ENCODE measurements at regions not wholly inside any gene's neighbourhood (a gene's known extent, or its start where the extent isn't known, plus 50 kb on each side); places are given as distances from the start of the nearest gene placed in this dataset.
A peak's percentile ranks its signal among the peaks of the same experiment; 100 is the strongest.

- Histone ChIP-seq H3K4me1 (ENCODE audit: insufficient read depth, low read length) (no peaks in the 10 kb centered on the region), H3K27ac (ENCODE audit: low read depth, low read length) (no peak overlapping the region), H3K4me3 (ENCODE audit: low read length) (no peak overlapping the region), H3K9me3 (ENCODE audit: low read length) (no peaks in the 10 kb centered on the region), H3K36me3 (ENCODE audit: insufficient read depth, low read length) (no peaks in the 10 kb centered on the region), H3K27me3 (ENCODE audit: insufficient read depth, low read length, poor library complexity, severe bottlenecking) (no peaks in the 10 kb centered on the region)
- ChIA-PET POLR2A (no interaction called here), CTCF (no interaction called here)
- Mint-ChIP-seq H3K4me3 (no peak overlapping the region), H3K27ac (no peak overlapping the region), H3K9me3 (no peaks in the 10 kb centered on the region), H3K36me3 (no peaks in the 10 kb centered on the region), H3K4me1 (no peaks in the 10 kb centered on the region), H3K27me3 (peaks cover 0 to 5% of the 10 kb centered on the region in 2 donors)
- DNase-seq, result no peak
Observed at GRCh38 chr2:240217431-240218301, 77.2 kb upstream of the OTOS start.

- no peaks in the 10 kb centered on the region for H3K27me3 ChIP-seq (ENCODE audit: insufficient read depth, low read length, poor library complexity, severe bottlenecking)
- Mint-ChIP-seq H3K4me1 (no peaks in the 10 kb centered on the region), H3K27me3 (peaks cover 8 to 16% of the 10 kb centered on the region in 2 donors), H3K9me3 (no peaks in the 10 kb centered on the region), H3K27ac (no peak overlapping the region), H3K4me3 (no peak overlapping the region), H3K36me3 (no peaks in the 10 kb centered on the region)
- no peak overlapping the region for H3K4me3 ChIP-seq (ENCODE audit: low read length)
- POLR2A ChIA-PET, result no interaction called here
- H3K36me3 ChIP-seq (ENCODE audit: insufficient read depth, low read length), result no peaks in the 10 kb centered on the region
- DNase-seq, result no peak
- no peak overlapping the region for H3K27ac ChIP-seq (ENCODE audit: low read depth, low read length)
- CTCF ChIA-PET, result no interaction called here
- H3K4me1 ChIP-seq (ENCODE audit: insufficient read depth, low read length), result no peaks in the 10 kb centered on the region
- H3K9me3 ChIP-seq (ENCODE audit: low read length), result no peaks in the 10 kb centered on the region
Observed at GRCh38 chr2:240219208-240219890, 78.9 kb upstream of the OTOS start.

GRCh38 chr2:240220371-240220770 is 79.9 kb upstream of the OTOS start:
- Mint-ChIP-seq H3K9me3 (no peaks in the 10 kb centered on the region), H3K4me3 (no peak overlapping the region), H3K27me3 (peaks cover 8 to 27% of the 10 kb centered on the region in 2 donors), H3K27ac (no peak overlapping the region), H3K36me3 (no peaks in the 10 kb centered on the region), H3K4me1 (no peaks in the 10 kb centered on the region)
- H3K27me3 ChIP-seq (ENCODE audit: insufficient read depth, low read length, poor library complexity, severe bottlenecking), result peaks cover 3% of the 10 kb centered on the region
- no peak overlapping the region for H3K4me3 ChIP-seq (ENCODE audit: low read length)
- ChIA-PET POLR2A (no interaction called here), CTCF (no interaction called here)
- no peaks in the 10 kb centered on the region for H3K9me3 ChIP-seq (ENCODE audit: low read length)
- no peak overlapping the region for H3K27ac ChIP-seq (ENCODE audit: low read depth, low read length)
- H3K4me1 ChIP-seq (ENCODE audit: insufficient read depth, low read length), result no peaks in the 10 kb centered on the region
- DNase-seq, result no peak
- H3K36me3 ChIP-seq (ENCODE audit: insufficient read depth, low read length), result no peaks in the 10 kb centered on the region

- no peak for DNase-seq
- H3K4me3 ChIP-seq (ENCODE audit: low read length), result no peak overlapping the region
- POLR2A ChIA-PET, result no interaction called here
- H3K4me3 Mint-ChIP-seq, result no peak overlapping the region
- H3K9me3 ChIP-seq (ENCODE audit: low read length), result no peaks in the 10 kb centered on the region
- no peak overlapping the region for H3K27ac ChIP-seq (ENCODE audit: low read depth, low read length)
- H3K36me3 ChIP-seq (ENCODE audit: insufficient read depth, low read length), result no peaks in the 10 kb centered on the region
- peaks cover 0 to 5% (median 3%) of the 10 kb centered on the region in 5 donors for H3K9me3 Mint-ChIP-seq
- CTCF ChIA-PET, result no interaction called here
- no peaks in the 10 kb centered on the region for H3K4me1 ChIP-seq (ENCODE audit: insufficient read depth, low read length)
- H3K36me3 Mint-ChIP-seq, result no peaks in the 10 kb centered on the region
- H3K27me3 Mint-ChIP-seq, result peaks cover 16 to 40% of the 10 kb centered on the region in 2 donors
- H3K27me3 ChIP-seq (ENCODE audit: insufficient read depth, low read length, poor library complexity, severe bottlenecking), result peaks cover 3% of the 10 kb centered on the region
- no peaks in the 10 kb centered on the region for H3K4me1 Mint-ChIP-seq
- H3K27ac Mint-ChIP-seq, result no peak overlapping the region
Observed at GRCh38 chr2:240223631-240224030, 83.2 kb upstream of the OTOS start.

GRCh38 chr2:240224676-240225075 is 84.2 kb upstream of the OTOS start:
- Histone ChIP-seq H3K27ac (ENCODE audit: low read depth, low read length) (no peak overlapping the region), H3K36me3 (ENCODE audit: insufficient read depth, low read length) (no peaks in the 10 kb centered on the region), H3K4me3 (ENCODE audit: low read length) (no peak overlapping the region), H3K27me3 (ENCODE audit: insufficient read depth, low read length, poor library complexity, severe bottlenecking) (peaks cover 3% of the 10 kb centered on the region), H3K9me3 (ENCODE audit: low read length) (peaks cover 6% of the 10 kb centered on the region), H3K4me1 (ENCODE audit: insufficient read depth, low read length) (no peaks in the 10 kb centered on the region)
- Mint-ChIP-seq H3K4me1 (no peaks in the 10 kb centered on the region), H3K27ac (no peak overlapping the region), H3K4me3 (no peak overlapping the region), H3K36me3 (no peaks in the 10 kb centered on the region), H3K27me3 (peaks cover 23 to 46% of the 10 kb centered on the region in 2 donors), H3K9me3 (peaks cover 7 to 14% (median 10%) of the 10 kb centered on the region in 5 donors)
- ChIA-PET CTCF (no interaction called here), POLR2A (no interaction called here)
- DNase-seq, result no peak

GRCh38 chr2:240225131-240225530 is 84.7 kb upstream of the OTOS start:
- Histone ChIP-seq H3K4me1 (ENCODE audit: insufficient read depth, low read length) (no peaks in the 10 kb centered on the region), H3K27me3 (ENCODE audit: insufficient read depth, low read length, poor library complexity, severe bottlenecking) (peaks cover 3% of the 10 kb centered on the region), H3K27ac (ENCODE audit: low read depth, low read length) (no peak overlapping the region), H3K9me3 (ENCODE audit: low read length) (peaks cover 6% of the 10 kb centered on the region), H3K4me3 (ENCODE audit: low read length) (no peak overlapping the region), H3K36me3 (ENCODE audit: insufficient read depth, low read length) (no peaks in the 10 kb centered on the region)
- DNase-seq, result no peak
- Mint-ChIP-seq H3K36me3 (peaks cover 0 to 3% (median 0%) of the 10 kb centered on the region in 3 donors), H3K27ac (peak overlapping the region in 1 of 8 donors; percentile 61), H3K4me3 (no peak overlapping the region), H3K4me1 (no peaks in the 10 kb centered on the region), H3K9me3 (peaks cover 8 to 15% (median 10%) of the 10 kb centered on the region in 5 donors), H3K27me3 (peaks cover 27 to 50% of the 10 kb centered on the region in 2 donors)
- POLR2A ChIA-PET, result no interaction called here
- CTCF ChIA-PET, result no interaction called here

- CTCF ChIA-PET, result no interaction called here
- H3K4me3 ChIP-seq (ENCODE audit: low read length), result no peak overlapping the region
- H3K4me1 Mint-ChIP-seq, result no peaks in the 10 kb centered on the region
- H3K27me3 ChIP-seq (ENCODE audit: insufficient read depth, low read length, poor library complexity, severe bottlenecking), result peaks cover 3% of the 10 kb centered on the region
- H3K4me1 ChIP-seq (ENCODE audit: insufficient read depth, low read length), result no peaks in the 10 kb centered on the region
- H3K27ac Mint-ChIP-seq, result no peak overlapping the region
- H3K9me3 ChIP-seq (ENCODE audit: low read length), result peaks cover 6% of the 10 kb centered on the region
- no peak overlapping the region for H3K27ac ChIP-seq (ENCODE audit: low read depth, low read length)
- no peaks in the 10 kb centered on the region for H3K36me3 ChIP-seq (ENCODE audit: insufficient read depth, low read length)
- no peak overlapping the region for H3K4me3 Mint-ChIP-seq
- peaks cover 0 to 3% (median 0%) of the 10 kb centered on the region in 3 donors for H3K36me3 Mint-ChIP-seq
- POLR2A ChIA-PET, result no interaction called here
- peaks cover 8 to 15% (median 10%) of the 10 kb centered on the region in 5 donors for H3K9me3 Mint-ChIP-seq
- DNase-seq, result peak in 1 of 5 donors; percentile 15
- peaks cover 31 to 56% of the 10 kb centered on the region in 2 donors for H3K27me3 Mint-ChIP-seq
Observed at GRCh38 chr2:240225660-240226475, 85.4 kb upstream of the OTOS start.

All from CD8-positive, alpha-beta memory T cell (primary cell).